ENCODE measurements at regions not wholly inside any gene's neighbourhood (a gene's known extent, or its start where the extent isn't known, plus 50 kb on each side); places are given as distances from the start of the nearest gene placed in this dataset.

- TF ChIP-seq SIN3A (IDR thresholded peaks at IDR 0.05; ENCODE audit: borderline replicate concordance, insufficient read depth, low read length) (no peak), POLR2AphosphoS5 (IDR thresholded peaks at IDR 0.05; ENCODE audit: low read depth, low read length) (no peak), FOXP2 (optimal IDR thresholded peaks at IDR 0.05; ENCODE audit: borderline replicate concordance, extremely low read depth, extremely low read length, insufficient read depth) (no peak)
Measured at GRCh38 chr7:84941291-84941690, 245.6 kb downstream of the SEMA3D start.

Data from PFSK-1 (cell line).